Endometrial microvascular endothelial cells (primary cell): ENCODE measurements at regions not wholly inside any gene's neighbourhood (a gene's known extent, or its start where the extent isn't known, plus 50 kb on each side); places are given as distances from the start of the nearest gene placed in this dataset.
"Not testable (repeated sequence)": the region's sequence is repeated elsewhere in the genome, so short reads cannot be mapped to it uniquely, and the experiment has no call there.

Experiments used
- in situ Hi-C: cut with HindIII; loops from 2 replicates; pipeline ENCODE4 v1.10.0; 2017; ENCODE audit warnings: low sequenced_read_pairs, low pct_unique_long_range_greater_than_20kb; ENCODE audit errors: inconsistent ontology term

DNA sequence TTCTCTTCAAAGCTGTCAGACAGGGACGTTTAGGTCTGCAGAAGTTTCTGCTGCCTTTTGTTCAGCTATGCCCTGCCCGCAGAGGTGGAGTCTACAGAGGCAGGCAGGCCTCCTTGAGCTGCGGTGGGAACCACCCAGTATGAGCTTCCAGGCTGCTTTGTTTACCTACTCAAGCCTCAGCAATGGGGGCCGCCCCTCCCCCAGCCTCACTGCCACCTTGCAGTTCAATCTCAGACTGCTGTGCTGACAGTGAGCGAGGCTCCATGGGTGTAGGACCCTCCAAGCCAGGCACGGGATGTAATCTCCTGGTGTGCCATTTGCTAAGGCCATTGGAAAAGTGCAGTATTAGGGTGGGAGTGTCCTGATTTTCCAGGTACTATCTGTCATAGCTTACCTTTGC lies 153.5 kb upstream of the GMNC start:
- in situ Hi-C loops = not testable (repeated sequence)

DNA sequence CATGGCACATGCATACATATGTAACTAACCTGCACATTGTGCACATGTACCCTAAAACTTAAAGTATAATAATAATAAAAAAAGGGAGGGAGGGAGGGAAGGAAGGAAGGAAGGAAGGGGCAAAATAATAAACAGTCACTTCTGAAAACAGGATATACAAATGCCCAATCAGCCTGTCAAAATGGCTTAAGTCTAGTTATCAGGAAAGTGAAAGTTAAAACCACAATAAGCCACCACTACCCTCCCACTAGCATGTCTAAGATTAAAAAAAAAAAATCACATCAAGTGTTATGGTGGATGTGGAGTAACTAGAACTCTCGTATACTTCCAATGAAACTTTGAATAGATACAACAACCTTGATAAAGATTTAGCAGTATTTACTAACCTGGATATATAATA lies 145.6 kb upstream of the GMNC start:
- in situ Hi-C loops = no loop called here

DNA sequence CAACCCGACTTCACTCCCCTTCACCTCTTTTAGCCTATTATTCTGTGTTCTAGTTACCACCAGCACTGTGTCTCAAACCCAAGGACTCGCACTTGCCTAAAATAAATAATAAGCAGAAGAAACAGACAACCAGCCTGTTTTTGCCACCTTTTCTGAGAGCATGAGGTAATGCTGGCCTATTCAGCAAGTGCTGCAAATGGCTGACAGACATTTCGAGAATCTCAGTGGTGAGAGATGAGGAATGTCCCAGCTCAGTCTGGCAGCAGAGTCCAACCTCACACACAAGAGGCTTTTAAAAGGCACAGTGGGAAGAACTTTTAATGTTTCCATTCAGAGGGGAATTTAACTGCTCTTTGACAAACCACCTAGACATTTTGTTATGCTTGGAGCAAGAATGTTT lies 143.3 kb upstream of the GMNC start:
- in situ Hi-C loops = no loop called here

DNA sequence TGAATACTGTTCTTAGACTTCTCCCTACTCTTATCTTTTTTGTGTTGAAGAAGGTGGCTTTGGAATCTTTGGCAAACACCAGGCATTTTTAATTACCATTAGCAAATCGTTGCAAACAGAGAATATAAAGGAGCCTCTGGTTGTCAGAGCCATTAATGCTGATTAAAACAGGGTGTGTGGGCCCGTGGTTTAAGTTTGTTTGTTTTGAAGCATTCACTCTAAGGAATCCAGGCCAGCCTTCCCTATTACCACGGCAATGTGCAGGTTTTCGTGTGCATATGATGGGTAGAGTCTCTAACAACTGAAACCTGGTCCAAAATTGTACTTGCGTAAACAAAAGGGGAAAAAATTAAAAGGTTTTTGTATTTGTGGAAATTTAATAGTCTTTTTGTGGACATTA lies 141.2 kb upstream of the GMNC start:
- in situ Hi-C loops = no loop called here

DNA sequence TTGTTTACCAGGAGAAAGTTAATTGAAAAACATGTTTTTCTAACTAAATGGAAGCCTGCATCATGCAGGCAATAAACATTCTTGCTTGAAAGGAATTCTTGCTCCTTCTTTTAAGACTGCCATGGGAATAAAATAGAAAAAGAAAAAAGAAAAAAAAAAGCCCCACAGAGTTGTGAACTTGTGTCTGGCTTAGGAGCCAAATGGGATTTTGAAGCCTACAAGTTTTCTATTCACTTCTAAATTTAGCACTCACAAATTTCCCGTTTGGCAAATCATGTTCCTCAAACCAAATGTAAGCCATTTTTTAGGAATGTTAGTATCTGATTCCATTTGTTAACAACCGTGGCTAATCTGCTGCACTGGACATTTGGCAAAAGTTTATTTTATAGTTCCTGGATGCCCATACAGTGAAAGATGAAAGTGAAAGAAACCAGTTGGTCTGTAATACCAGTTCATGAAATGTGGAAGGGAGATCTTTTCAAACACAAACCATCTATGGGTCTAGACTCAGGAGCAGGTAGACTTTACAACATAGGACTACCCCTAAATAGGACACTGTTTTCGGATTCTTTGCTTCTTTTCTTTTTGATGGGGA lies 133.8 kb upstream of the GMNC start:
- in situ Hi-C loops = no loop called here

DNA sequence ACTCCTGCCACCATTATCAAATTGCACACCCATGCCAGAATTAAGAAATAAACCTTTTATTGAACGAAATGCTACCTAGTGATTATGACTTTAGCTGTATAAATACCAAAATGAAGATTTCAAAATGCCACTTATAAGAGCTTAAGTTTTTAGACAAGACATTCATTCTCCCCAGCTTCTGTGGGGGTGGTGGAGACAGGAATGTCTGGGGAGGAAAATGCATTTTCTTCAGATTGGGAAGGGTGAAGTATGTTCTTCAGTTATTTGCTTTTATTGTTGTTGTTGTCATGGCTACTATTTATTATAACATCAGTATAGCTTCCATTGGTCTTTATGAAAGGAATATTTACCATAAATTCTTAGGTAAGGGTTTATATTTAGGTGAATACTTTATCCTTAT lies 132.7 kb upstream of the GMNC start:
- in situ Hi-C loops = no loop called here

DNA sequence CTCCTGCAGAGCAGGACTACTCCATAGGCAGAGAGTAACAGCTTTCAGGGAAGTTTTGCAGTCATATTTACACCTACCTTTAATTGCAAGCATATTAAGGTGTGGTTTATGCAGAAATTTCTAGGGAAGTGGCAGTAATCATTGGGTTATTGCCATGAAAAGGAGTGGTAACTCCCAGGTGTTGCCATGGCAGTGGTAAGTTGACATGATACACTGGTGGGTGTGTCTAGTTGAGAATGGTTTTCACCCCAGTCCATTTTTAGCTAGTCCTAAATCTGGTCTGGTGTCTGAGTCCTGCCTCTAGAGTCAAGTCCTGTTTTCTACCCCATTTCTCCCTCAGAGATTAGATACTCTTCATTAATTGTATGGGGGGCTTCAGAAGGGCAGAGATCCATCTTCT lies 128.4 kb upstream of the GMNC start:
- in situ Hi-C loops = no loop called here

DNA sequence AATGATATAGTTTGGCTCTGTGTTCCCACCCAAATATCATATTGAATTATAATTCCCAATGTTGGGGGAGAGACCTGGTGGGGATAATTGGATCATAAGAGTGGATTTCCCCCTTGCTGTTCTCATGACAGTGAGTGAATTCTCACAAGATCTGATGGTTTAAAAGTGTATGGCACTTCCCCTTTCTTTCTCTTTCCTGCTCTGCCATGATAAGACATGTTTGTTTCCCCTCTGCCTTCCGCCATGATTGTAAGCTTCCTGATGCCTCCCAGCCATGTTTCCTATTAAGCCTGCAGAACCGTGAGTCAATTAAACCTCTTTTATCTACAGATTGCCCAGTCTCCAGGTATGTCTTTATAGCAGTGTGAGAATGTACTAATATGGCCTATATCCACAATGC lies 126.7 kb upstream of the GMNC start:
- in situ Hi-C loops = no loop called here

DNA sequence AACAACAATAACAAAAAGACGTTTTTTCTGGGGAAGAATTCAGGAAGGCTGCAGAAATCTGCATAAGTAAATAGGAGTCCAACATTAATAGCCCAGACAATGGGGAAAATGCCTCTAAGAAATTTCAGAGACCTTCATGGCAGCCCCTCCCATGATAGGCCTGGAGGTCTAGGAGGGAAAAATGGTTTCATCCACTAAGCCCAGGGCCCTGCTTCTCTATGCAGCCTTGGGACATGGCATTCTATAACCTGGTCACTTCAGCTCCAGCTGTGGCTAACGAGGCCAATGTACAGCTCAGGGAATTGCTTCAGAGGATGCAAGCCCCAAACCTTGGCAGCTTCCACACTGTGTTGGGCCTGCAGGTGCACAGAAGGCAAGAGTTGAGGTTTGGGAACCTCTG lies 125.6 kb upstream of the GMNC start:
- in situ Hi-C loops = no loop called here

DNA sequence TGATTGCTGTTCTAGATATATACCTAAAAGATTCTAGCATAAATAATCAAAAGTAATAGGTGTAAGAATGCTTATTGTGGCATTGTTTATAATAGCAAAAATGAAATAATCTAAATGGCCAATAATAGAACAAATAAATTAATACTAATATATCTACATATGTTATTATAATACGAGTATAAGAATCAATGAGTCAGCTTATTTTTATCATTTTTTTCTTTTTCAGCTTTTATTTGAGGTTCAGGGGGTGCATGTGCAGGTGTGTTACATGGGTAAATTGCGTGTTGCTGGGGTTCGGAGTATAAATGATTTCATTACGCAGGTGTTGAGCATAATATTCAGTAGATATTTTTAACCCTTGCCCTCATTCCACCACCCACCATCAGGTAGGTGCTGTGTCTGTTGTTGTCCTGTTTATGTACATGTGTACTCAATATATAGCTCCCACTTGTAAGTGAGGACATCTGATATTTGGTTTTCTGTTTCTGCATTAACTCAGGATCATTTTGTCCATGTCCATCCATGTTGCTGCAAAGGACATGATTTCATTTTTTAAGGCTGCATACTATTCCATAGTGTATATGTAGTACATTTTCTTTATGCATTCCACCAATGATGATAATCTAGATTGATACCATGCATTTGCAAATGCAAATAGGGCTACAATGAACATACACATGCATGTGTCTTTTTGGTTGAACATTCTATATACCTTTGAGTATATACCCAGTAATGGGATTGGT lies 122.2 kb upstream of the GMNC start:
- in situ Hi-C loops = no loop called here

DNA sequence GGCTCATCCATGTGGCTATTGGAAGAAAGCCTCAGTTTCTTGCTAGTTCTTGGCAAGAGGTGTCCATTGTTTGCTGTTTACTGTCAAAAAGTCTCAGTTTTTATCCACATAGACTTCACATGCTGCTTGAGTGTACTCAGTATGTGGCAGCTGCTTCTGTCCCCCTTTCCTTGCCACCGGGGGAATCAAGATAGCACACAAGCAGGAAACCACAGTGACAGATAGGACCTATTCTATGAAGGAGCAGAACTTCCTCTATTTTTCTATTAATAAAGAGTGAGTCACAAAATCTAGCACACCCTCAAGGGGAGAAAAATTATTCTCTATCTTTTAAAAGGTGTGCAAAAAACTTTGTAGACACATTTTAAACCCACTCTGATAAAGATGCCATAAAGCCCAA lies 121.4 kb upstream of the GMNC start:
- in situ Hi-C loops = no loop called here

DNA sequence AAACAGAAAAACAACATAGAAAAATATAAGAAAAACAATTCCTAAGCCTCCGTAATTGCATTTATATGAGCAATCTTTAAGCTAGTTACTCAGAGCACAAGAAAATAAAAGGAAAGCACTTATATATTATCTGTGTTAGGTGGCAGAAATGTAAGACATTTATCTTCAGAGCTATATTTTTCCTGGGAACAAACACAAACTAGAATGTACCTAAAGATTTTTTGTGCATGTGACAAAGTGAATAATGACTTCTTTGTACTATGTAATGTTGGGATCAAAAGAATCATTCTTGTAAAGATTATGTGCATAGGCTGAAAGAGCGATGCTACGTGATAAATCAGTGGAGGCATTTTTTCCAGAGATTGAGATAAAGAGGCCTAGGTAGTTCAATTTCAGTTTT lies 111.3 kb upstream of the GMNC start:
- in situ Hi-C loops = no loop called here

DNA sequence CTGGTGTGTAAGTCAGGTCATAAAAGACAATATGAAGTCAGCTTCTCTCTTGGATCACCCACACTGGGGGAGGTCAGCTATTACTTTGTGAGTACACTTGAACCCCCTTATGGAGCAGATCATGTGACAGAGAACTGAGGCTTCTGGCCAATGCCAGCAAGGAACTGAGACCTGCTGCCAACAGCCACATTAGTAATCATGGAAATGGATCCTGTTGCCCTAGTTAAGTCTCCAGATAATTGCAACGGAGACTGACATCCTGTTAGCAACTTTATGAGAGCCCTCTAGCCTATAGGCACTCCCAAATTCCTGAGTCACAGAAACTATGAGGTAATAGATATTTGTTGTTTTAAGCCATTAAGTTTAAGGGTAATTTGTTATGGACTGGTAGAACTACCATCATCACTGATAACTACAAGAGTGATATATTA lies 110.4 kb upstream of the GMNC start:
- in situ Hi-C loops = no loop called here

DNA sequence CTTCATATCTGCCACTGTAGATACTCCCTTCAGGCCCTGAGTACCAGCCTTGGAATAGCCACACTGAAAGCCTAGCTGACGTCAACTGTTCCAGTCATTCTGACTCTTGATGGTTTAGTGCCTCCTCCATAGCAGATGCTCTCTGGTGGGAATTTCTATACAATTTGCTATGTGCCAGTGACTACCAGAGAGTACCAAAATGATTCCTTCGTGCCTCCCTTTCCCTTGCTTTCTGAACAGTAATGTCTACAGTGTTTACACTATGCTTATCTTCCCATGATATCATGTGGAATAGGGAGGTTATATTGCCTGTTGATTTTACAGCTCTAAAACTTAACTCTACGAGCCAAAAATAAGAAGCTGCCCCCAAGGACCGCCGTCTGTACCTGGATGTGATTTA lies 109.7 kb upstream of the GMNC start:
- in situ Hi-C loops = no loop called here

DNA sequence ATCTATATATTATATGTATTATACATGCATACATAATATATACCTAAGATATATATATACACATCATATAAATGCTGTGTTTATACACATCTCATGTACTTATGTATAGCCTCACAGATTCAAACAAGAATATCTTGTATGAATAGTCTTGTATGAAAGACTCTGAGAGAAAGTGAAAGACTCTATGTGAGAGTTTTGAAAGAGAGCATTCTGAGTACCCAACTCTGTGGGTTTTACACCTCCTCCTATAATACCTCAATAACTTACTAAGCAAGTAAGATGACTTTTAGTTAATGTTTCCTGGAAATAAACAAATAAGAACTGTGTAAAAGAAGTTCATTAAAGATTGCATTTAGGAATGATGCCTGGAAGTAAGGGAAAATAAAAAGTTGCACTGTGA lies 108.1 kb upstream of the GMNC start:
- in situ Hi-C loops = no loop called here

DNA sequence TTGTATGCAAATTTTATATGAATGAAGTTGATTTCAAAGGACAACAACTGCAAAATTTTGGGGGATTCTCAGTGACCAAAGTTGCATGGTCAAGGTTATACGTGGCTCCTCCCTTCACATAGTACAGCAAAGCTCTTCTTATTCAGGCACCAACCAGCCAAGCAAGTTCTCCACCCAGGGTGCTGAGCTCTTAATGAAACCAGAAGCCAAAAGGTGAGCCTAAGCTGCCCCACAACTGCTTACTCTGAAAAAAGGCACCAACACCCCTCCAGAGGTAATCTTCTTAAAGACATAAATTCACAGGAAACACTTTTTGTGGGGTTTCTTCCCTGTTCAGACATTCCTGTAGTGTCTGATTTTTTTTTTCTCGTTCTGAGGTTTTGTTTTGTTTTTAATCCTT lies 106.1 kb upstream of the GMNC start:
- in situ Hi-C loops = no loop called here

DNA sequence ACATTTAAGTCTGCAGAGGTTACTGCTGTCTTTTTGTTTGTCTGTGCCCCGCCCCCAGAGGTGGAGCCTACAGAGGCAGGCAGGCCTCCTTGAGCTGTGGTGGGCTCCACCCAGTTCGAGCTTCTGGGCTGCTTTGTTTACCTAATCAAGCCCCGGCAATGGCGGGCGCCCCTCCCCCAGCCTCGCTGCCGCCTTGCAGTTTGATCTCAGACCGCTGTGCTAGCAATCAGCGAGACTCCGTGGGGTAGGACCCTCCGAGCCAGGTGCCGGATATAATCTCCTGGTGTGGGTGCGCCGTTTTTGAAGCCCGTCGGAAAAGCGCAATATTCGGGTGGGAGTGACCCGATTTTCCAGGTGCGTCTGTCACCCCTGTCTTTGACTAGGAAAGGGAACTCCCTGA lies 102.4 kb upstream of the GMNC start:
- in situ Hi-C loops = not testable (repeated sequence)

DNA sequence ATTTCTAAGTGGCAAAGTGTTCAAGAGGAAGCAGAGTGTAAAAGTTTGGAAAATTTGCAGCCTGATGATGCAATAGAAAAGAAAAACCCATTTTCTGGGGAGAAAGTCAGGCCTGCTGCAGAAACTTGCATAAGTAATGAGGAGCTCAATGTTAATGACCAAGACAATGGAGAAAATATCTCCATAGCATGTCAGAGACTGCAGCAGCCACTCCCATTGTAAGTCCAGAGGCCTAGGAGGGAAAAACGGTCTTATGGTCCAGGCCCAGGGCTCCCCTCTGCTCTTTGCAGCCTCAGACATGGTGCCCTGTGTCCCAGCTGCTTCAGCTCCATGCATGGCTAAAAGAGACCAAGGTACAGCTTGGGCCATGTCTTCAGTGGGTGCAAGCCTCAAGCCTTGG lies 96.6 kb upstream of the GMNC start:
- in situ Hi-C loops = no loop called here

DNA sequence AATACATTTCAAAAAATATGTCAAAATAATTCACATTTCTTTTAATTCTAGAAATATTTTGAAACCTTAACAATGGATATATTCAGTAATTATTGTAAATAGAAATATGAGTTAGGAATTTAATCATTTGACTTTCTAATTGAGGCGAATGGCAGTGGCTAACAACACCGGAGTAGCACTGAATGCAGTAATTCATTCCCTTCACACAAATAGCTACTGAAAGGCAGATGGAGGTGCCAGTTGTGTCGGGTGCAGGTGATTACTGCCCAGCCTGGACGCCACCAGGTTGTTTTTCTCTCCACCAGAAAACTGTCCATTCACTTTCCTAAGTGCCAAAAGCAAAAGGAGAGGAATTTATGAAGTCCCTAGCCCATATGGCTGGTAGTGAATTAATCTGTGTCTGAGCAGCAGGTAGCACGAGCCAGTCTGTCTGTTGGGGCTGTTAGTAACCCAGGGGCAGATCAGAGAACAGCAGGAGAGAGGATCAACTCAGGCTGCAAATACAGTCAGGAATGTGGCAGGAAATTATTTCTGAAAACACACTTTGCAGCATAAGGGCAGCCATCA lies 79.3 kb upstream of the GMNC start:
- in situ Hi-C loops = no loop called here

DNA sequence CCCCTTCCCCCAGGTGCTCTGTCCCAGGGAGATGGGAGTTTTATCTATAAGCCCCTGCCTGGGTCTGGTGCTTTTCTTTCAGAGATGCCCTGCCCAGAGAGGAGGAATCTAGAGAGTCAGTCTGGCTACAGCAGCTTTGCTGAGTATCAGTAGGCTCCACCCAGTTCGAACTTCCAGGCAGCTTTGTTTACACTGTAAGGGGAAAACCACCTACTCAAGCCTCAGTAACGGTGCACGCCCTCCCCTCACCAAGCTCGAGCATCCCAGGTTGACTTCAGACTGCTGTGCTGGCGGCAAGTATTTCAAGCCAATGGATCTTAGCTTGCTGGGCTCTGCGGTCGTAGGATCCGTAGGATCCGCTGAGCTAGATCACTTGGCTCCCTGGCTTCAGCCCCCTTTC lies 72.1 kb upstream of the GMNC start:
- in situ Hi-C loops = not testable (repeated sequence)

DNA sequence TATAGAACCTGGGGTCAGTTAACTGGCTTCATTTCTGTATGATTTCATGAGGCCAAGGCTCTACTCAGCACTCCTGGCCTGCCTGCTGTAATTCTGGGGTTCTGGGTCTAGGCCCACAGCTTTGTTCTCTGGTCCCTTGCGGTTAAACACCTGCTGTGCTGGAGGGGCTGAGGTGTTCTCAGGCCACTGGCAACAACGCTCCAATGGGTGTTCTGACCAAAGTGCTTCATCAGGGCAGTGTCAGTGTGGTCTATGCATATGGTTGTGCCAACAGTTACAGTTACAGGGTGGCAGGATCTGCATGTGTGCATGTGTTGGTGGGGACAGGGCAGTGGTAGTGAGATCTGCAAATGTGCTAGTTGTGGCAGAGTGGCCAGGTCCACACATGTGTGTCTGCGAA lies 64.1 kb upstream of the GMNC start:
- in situ Hi-C loops = no loop called here
